HG03095 (cell line): ENCODE measurements at regions not wholly inside any gene's neighbourhood (a gene's known extent, or its start where the extent isn't known, plus 50 kb on each side); places are given as distances from the start of the nearest gene placed in this dataset.
"Not testable (repeated sequence)": the region's sequence is repeated elsewhere in the genome, so short reads cannot be mapped to it uniquely, and the experiment has no call there.

ENCODE experiments used
- ATAC-seq: cut with Tn5 transposase; IDR thresholded peaks from one replicate; pipeline ENCODE4 v1.9.1; 2021; ENCODE audit warnings: moderate library complexity; ENCODE audit not compliant: unreplicated experiment

DNA sequence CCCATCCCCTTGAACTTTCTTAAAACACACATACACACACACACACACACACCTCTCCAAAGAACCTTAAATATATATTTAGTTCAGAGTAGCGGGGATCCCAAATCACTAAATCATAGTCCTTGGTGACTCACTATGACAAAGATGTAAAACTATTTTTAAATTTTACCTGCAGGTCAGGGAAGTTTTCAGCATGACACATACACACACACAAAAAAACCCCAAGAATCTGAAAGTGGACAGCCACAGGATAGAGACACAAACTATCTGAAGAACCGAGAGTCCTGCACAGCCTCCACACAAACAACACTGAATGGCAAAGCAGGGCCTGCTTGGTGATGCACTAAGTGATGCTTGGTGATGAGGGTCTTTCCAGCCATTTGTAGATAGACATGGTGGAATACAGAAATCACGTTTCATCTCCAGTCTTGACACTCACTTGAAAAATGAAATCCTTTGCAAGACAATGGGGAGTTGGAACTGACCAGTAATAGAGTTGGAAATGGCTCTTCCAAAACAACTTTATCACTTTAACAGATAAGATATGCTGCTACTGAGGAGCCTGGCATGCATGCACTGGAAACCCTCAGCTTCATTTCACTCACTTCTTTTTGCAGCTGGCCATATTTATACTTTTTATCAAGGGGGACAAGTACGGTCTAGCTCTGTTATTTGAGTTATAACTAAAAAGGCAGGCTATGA lies 307.3 kb downstream of the RAPGEF2 start:
- ATAC-seq: no peak

DNA sequence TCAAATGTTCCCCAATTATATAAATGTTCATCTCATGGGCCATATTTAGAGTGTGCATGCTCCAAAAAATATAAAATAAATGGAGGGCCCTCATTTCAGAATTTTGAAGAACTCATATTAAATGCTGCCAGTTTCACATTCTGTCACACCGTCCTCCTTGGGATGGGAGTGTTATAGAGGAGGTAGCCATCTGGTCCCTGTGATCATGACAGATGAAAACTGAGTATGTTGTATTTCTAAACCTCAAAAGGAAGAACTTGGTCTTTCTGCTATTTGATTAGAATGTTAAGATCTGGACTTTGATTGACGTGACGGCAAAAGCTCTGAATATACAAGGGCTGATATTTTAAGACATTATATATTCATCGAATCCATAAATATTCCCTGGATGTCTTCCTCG lies 308.0 kb downstream of the RAPGEF2 start:
- ATAC-seq: no peak

GRCh38 chr4:159413306-159413943 lies 310.5 kb downstream of the RAPGEF2 start:
- no peak for ATAC-seq

DNA sequence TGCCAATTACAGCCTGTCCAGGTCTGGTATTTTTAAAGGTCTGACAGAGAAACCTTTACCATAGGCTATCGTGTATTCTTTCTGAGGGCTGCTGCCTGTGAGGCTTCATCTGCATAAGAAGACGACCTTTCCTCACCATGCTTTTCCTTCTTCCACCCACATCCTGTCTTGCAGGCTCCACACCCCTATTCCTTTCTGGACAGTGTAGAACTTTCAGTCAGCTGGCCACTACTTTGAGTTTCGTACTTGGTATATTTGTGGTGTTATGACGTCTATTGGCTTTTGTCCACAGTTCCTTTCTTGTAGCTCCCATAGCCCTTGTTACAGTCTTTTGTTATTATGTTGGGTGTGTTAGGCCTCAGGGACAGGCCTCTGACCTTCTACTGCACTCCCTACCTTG lies 311.4 kb downstream of the RAPGEF2 start:
- ATAC-seq: no peak

GRCh38 chr4:159416073-159416472 lies 313.2 kb downstream of the RAPGEF2 start:
- no peak for ATAC-seq

GRCh38 chr4:159416996-159417395 lies 314.1 kb downstream of the RAPGEF2 start:
- no peak for ATAC-seq

DNA sequence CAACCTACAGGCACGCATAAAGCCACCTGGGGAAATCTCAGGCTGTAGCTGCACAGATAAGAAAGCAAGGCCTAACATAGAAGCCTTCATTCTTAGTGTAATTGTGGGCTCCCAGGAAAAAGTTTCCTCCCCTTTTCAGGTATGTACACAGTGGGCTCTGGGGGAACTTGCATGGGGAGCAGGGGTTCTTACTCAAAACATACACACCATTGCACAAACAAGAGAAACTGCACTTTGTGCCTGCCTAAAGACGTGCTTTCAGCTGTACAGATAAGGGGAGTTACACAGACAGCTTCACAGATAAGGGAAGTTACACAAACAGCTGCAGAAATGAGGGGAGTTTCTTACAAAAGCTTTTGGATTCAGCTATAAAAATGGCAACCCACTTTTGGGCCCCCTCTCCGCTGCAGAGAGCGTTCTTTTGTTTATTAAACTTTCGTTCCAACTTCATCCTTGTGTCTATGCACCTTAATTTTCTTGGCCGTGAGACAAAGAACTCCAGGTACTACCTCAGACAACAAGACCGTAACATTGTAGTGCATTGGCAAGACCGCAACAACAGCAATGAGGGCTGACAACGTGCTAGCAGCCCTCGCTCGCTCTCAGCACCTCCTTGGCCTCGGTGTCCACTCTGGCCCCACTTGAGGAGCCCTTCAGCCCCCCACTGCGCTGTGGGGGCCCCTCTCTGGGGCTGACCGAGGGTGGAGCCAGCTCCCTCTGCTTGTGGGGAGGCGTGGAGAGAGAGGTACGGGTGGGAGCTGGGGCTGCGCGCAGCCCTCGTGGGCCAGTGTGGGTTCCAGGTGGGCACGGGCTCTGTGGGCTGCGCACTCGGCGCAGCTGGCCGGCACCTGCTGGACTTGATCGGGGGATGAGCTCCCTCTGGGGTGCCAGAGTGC lies 317.5 kb downstream of the RAPGEF2 start:
- ATAC-seq: no peak

DNA sequence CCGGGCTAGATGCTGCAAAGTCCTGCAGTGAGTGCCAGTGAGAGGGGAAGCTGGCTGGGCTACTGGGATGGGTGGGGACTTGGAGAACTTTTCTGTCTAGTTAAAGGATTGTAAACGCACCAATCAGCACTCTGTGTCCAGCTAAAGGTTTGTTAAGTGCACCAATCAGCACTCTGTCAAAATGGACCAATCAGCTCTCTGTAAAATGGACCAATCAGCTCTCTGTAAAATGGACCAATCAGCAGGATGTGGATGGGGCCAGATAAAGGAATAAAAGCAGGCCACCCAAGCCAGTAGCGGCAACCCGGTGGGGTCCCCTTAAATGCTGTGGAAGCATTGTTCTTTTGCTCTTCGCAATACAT lies 318.2 kb downstream of the RAPGEF2 start:
- ATAC-seq: not testable (repeated sequence)

- no peak for ATAC-seq
Measured at GRCh38 chr4:159422019-159422418, 319.1 kb downstream of the RAPGEF2 start.

- no peak for ATAC-seq
Measured at GRCh38 chr4:159422626-159423025, 319.7 kb downstream of the RAPGEF2 start.

GRCh38 chr4:159425737-159426305 lies 322.9 kb downstream of the RAPGEF2 start:
- no peak for ATAC-seq

DNA sequence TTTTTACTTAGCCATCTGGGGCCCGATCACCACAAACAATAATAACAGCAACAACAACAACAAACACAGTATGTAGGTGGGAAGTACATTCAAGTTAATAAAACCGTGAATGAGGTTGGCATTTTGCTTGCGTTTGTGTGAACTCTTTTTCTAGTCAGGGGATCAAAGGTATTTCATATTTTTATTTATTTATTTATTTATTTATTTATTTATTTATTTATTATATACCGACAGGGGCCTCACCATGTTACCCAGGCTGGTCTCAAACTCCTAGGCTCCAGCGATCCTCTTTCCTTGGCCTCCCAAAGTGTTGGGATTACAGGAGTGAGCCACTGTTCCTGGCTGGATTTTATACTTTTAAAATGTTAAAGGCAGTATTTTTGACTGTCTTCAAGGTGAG lies 325.4 kb downstream of the RAPGEF2 start:
- no peak for ATAC-seq

DNA sequence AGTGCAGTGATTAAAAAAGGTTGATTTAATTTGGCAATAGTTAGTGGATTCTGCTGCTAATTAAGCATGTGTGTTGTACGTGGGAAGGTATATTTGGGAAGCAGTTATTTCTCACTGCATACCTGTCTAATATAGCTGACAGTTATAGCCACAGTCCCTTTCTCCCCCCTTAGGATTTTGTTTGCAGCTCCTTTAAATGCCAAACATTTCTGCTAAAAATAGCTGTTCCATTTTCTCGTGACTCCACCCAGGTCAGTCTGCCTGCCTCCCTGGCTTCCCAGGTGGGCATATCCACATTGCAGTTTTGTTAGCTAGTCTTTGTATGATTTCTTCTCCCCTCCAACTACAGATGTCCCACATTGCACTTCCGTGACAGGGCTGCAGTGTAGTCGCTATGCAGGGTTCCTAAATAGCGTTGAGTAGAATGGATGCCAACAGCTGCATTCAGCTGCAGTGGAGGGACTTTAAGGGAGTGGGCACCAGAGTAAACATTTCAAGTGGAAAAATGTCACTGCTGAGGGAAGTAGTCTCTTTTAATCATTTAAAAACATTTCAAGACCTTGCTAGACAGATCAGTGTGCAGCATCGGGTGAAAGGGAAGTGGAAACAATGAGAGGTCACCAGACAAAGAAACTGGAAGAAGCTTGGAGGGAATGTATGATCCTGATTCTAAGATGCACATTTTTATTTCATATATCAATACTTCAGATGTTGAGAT lies 326.3 kb downstream of the RAPGEF2 start:
- no peak for ATAC-seq

GRCh38 chr4:159429693-159430035 lies 326.8 kb downstream of the RAPGEF2 start:
- no peak for ATAC-seq

DNA sequence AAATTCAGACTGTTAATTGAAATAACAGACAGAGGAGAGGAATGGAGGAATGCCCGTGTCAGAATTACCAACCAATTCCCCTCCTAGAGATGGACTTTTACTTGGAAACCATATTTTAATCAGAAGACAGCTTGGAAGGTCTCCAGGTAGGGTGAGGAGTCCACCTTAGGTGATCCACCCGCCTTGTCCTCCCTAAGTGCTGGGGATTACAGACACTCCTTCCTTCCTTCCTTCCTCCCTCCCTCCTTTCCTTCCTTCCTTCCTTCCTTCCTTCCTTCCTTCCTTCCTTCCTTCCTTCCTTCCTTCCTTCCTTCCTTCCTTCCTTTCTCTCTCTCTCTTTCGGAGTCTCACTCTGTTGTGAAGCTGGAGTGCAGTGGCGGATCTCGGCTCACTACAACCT lies 328.0 kb downstream of the RAPGEF2 start:
- no peak for ATAC-seq

DNA sequence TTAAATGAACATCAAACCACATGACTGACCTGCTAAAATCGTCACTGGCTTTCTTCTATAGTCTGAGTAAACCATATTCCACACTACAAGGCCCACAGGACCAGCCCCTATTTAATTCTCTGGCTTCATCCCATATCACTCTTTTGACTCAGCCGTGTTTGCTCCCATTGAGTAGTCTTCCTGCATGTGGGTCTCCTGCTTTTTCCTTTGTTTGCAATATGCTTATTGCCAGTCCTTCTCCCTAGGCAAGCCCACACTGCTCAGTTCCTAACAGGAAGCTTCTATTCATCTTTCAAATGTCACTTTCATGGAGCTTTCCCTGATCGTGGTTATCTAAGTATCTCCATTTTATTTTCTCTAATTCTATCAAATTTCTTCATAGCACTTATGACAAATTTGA lies 329.6 kb downstream of the RAPGEF2 start:
- no peak for ATAC-seq

GRCh38 chr4:159433337-159433736 lies 330.5 kb downstream of the RAPGEF2 start:
- no peak for ATAC-seq

GRCh38 chr4:159434114-159434870 lies 331.4 kb downstream of the RAPGEF2 start:
- ATAC-seq: no peak

DNA sequence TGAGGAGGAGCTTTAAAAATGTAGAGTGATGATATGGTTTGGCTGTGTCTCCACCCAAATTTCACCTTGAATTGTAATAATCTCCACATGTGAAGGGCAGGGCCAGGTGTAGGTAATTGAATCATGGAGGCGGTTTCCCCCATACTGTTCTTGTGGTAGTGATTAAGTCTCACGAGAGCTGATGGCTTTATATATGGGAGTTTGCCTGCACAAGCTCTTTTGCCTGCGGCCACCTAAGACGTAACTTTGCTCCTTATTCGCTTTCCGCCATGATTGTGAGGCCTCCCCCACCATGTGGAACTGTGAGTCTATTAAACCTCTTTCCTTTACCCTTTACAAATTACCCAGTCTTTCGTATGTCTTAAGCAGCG lies 332.0 kb downstream of the RAPGEF2 start:
- ATAC-seq: no peak

GRCh38 chr4:159435561-159436023 lies 332.7 kb downstream of the RAPGEF2 start:
- no peak for ATAC-seq
